Astrocyte of the spinal cord (primary cell): ENCODE measurements at regions not wholly inside any gene's neighbourhood (a gene's known extent, or its start where the extent isn't known, plus 50 kb on each side); places are given as distances from the start of the nearest gene placed in this dataset.
A peak's percentile ranks its signal among the peaks of the same experiment; 100 is the strongest.
"Not testable (repeated sequence)": the region's sequence is repeated elsewhere in the genome, so short reads cannot be mapped to it uniquely, and the experiment has no call there.

Experiments
- DNase-seq: peaks from one replicate; pipeline ENCODE4 v3.0.0; 2011; ENCODE audit warnings: low read depth, low spot score
- H3K4me3 ChIP-seq: 2 replicates; pipeline ENCODE4 v1.5.1; 2011; ENCODE audit warnings: low read depth, mild to moderate bottlenecking, low read length, moderate library complexity
- CTCF ChIP-seq: IDR thresholded peaks from 2 replicates; pipeline ENCODE4 v1.5.1; 2012; ENCODE audit warnings: low read depth, mild to moderate bottlenecking, low read length, inconsistent platforms
- in situ Hi-C: cut with HindIII; loops from 2 replicates; pipeline ENCODE4 v1.10.0; 2017; ENCODE audit warnings: low sequenced_read_pairs

- in situ Hi-C loops, result no loop called here
- DNase-seq, result no peak
- no peak for TF ChIP-seq CTCF
- no peak overlapping the region for H3K4me3 ChIP-seq
These were observed 225.6 kb upstream of the VLDLR start for GRCh38 chr9:2395814-2396612.

- TF ChIP-seq CTCF, result no peak
- in situ Hi-C loops, result no loop called here
- H3K4me3 ChIP-seq, result no peak overlapping the region
- DNase-seq, result no peak
These were observed 224.8 kb upstream of the VLDLR start for GRCh38 chr9:2396622-2397285.

GRCh38 chr9:2397875-2398274 is 223.7 kb upstream of the VLDLR start:
- DNase-seq, in situ Hi-C loops, H3K4me3 ChIP-seq: not testable (repeated sequence)

GRCh38 chr9:2401746-2402145 is 219.8 kb upstream of the VLDLR start:
- H3K4me3 ChIP-seq, result not testable (repeated sequence)

GRCh38 chr9:2403701-2404100 is 217.9 kb upstream of the VLDLR start:
- no peak overlapping the region for H3K4me3 ChIP-seq
- DNase-seq, result peak; percentile 40
- TF ChIP-seq CTCF, result no peak
- in situ Hi-C loops, result no loop called here

More at GRCh38 chr9:2401746-2402145, 219.8 kb upstream of the VLDLR start:
- in situ Hi-C loops, result not testable (repeated sequence)
- peak; percentile 43 for DNase-seq

GRCh38 chr9:2406252-2406651 is 215.3 kb upstream of the VLDLR start:
- no peak for TF ChIP-seq CTCF
- DNase-seq, result no peak
- in situ Hi-C loops, result no loop called here
- H3K4me3 ChIP-seq, result no peak overlapping the region

- no peak for TF ChIP-seq CTCF
- in situ Hi-C loops, result no loop called here
- DNase-seq, result no peak
- H3K4me3 ChIP-seq, result no peak overlapping the region
These were observed 214.1 kb upstream of the VLDLR start for GRCh38 chr9:2407450-2407849.
